ENCODE measurements at regions not wholly inside any gene's neighbourhood (a gene's known extent, or its start where the extent isn't known, plus 50 kb on each side); places are given as distances from the start of the nearest gene placed in this dataset.

GRCh38 chr2:81551040-81551634 is 1246.6 kb upstream of the LRRTM1 start:
- no peak for DNase-seq

DNA sequence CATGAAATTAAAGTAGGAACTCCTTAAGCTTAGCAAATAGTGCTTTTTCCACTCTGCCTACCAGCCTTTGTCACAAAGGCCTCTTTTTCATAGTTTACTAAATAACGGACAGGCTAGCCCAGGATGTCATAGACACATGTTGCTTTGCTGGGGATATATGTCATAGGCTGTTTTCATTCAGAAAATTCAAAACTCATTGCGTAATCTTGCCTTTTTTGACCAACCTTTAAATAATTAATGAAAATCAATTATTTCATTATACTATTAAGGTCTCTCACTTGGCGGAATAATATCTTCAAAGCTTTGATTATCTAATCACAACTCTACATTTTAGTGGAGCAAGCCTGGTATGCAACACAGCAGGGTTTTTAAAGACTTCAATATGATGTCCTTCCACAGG is 1245.7 kb upstream of the LRRTM1 start:
- DNase-seq, result no peak

DNA sequence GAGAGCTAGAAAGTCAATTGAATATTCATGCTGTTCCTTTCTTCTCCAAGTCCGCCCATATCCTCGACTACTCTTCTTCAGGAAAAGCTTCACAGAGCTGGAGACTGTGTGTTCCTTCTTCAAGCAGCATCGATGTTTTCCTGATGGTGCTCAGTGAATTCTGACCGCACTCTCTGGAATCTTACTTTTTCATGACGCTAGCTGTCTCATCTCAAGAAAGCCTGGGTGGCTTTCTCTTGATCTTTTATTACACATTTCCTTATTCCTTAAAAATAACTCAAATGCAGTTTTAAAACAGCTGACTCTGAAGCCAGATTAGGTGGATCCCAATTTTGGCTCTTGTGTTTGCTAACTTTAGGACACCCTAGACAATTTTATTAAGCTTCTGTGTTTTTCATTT is 1245.1 kb upstream of the LRRTM1 start:
- DNase-seq, result no peak

- no peak for DNase-seq
Measured at GRCh38 chr2:81545626-81546025, 1241.1 kb upstream of the LRRTM1 start.

- no peak for DNase-seq
Measured at GRCh38 chr2:81542119-81542518, 1237.6 kb upstream of the LRRTM1 start.

GRCh38 chr2:81529944-81530343 is 1225.4 kb upstream of the LRRTM1 start:
- no peak for DNase-seq

- DNase-seq, result no peak
Measured at GRCh38 chr2:81528852-81529480, 1224.4 kb upstream of the LRRTM1 start.

DNA sequence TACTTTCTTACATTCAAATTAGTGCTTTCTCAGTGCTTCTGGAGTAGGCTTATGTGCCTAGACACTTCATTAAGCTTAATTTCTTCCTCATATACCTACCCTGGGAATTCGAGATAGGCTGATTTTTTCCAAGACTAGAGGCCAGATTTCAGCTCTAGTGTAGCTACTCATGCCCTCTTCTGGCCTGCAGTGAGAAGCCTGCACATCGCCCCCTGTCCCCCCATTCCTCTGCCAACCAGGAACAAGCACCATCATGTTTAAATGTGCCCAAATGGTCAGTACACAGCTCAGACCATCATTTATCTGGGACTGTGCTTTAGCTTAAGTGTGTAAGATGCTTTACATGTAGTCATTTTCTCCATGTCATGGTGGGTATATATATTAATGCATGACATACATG is 1218.8 kb upstream of the LRRTM1 start:
- DNase-seq, result no peak

DNA sequence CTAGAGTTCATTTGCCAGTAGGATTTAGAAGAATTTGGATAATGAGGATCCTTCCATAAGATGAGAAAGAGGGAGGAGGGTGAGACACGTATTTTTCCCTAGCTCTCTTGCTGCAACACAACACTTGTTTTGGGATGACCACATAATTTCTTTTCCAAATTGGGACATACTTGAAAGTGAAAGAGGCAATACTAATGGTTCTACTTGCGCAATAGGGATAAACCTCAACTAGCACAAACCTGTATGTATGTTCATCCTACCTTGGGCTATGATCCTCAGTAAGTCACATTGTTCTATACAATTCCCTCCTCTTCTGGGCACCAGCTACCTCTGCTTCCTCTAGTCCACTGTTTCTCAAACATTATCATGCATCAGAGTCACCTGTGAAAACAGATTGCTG is 1208.8 kb upstream of the LRRTM1 start:
- no peak for DNase-seq

DNA sequence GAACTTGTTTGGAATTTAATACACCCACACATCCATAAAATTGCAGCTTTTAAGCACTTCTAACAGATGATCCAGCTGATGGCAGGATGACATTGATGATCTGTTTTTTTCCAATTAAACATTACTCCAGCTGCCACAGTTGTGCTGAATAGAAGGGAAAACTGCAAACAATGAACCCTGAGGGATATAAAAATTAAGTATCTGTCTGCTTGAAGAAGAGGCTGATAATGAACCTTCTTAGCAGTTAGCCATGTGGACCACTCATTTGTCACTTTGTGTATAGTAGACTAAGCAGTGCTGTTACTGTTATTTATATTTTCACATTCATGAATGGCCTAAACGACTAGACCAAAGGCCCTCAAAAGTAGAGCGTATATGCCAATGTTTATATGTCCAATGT is 1201.0 kb upstream of the LRRTM1 start:
- no peak for DNase-seq

- no peak for DNase-seq
Measured at GRCh38 chr2:81495556-81495955, 1191.0 kb upstream of the LRRTM1 start.

- DNase-seq, result no peak
Measured at GRCh38 chr2:81483254-81483653, 1178.7 kb upstream of the LRRTM1 start.

- DNase-seq, result no peak
Measured at GRCh38 chr2:81481994-81482368, 1177.4 kb upstream of the LRRTM1 start.

GRCh38 chr2:81481242-81481993 is 1176.9 kb upstream of the LRRTM1 start:
- no peak for DNase-seq

DNA sequence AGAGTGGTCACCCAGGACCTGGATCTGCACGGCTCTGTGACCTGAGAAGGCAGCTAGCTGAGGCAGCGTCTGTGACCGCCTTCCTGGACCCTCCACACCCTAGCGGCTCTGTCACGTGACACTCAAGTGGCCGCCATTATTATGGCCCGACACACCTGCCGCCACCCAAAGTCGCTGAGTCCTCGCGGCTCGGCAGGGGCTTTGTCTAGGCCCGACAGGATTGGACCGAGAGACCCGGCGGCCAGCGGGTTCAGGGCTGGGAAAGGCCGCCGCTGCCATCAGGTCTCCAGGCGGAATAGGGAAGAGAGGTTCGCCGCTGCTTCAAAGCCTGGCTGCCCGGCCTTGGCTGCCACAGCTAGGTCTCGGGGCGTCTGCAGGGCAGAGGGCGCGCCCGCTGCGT is 1162.5 kb upstream of the LRRTM1 start:
- DNase-seq, result no peak

- no peak for DNase-seq
Measured at GRCh38 chr2:81462420-81462819, 1157.9 kb upstream of the LRRTM1 start.

- no peak for DNase-seq
Measured at GRCh38 chr2:81445176-81445575, 1140.6 kb upstream of the LRRTM1 start.

- DNase-seq, result no peak
Measured at GRCh38 chr2:81437456-81438000, 1133.0 kb upstream of the LRRTM1 start.

DNA sequence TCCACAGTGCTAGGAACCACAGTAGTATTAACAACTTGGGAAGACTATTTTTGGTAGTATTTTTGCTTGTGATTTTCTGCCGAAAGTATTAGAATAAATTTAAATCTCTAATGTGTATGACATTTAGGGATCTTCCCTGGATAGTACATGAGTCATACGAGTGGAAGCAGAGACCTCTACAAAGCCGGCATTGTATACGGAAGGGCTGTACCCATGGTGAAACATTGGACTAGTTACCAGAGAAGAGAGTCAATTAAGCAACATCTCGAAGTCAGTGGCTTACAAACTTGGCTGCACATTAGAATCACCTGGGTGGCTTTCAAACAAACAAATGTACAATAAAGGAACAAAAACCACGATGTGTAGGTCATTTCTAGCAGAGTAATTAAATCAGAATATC is 1131.7 kb upstream of the LRRTM1 start:
- no peak for DNase-seq

- DNase-seq, result no peak
Measured at GRCh38 chr2:81412681-81413080, 1108.1 kb upstream of the LRRTM1 start.

DNA sequence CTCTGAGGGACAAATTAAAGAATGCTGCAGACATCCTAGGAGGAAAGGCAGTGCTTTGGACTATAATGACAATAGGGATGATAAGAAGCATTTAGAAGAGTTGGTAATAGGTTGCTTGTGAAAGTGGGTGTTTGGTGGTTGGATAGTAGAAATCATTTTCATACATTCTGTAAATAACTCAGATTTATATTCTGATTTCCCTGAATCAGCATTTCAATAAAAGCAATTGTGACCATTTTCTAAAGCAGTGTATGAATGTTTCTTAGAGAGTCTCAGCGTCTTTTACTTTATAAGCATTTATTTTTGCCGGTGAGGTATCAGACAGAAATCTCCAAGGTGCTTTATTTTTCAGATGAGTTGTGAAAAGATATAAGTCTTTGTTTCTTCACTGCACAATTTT is 1099.0 kb upstream of the LRRTM1 start:
- no peak for DNase-seq

DNA sequence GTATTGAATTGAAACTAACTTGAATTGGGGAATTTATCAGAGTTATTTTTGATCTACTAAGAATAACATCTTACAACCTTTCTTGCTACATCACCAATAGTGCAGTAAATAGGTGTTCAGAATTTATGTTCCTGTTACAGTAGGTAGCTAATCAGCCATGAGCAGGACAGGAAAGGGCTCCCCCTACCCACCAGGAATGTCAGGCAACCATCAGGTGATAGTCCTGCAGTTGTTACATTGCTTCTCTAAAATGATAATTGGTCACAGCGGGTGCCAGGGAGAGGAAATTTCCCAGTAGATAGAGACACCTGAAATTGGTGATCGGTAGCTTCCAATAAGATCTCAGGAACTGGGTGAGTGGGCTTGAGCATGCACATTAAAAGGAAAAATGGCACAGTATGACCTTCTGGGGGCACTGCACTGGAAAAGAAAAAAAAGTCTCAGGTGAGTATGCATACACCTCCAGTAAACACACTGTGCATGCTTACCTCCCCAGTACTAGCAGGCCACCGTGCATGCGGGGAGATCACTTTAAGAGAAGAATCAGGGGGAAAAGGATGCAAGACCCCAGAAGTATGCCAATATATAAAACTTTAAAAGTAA is 1092.0 kb upstream of the LRRTM1 start:
- DNase-seq, result no peak

DNA sequence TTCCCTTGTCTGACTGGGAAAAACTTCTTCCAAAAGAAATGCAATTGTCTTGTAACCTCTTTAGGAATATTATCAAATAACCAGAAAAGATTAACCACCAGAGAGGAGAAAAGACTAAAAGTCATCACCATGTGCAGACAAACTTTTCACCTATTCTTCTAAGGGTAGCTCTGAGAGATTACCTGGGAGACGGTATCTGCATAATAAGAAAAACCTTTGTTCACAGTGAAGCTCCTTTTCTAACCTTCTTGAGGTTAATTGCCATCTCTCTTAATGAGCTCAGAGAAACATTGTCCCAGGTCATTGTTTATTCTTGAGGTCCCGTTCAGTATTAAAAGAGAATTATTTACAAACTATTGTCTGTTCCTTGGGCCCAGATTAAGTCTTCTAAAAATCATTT is 1091.2 kb upstream of the LRRTM1 start:
- no peak for DNase-seq

GRCh38 chr2:81389203-81389602 is 1084.7 kb upstream of the LRRTM1 start:
- no peak for DNase-seq

Data from NCI-H1048 (cell line).